ENCODE measurements at regions not wholly inside any gene's neighbourhood (a gene's known extent, or its start where the extent isn't known, plus 50 kb on each side); places are given as distances from the start of the nearest gene placed in this dataset.
"Not testable (repeated sequence)": the region's sequence is repeated elsewhere in the genome, so short reads cannot be mapped to it uniquely, and the experiment has no call there.

- DNase-seq (ENCODE audit: low read depth): no peak
Observed at GRCh38 chr4:77306496-77306895, 149.5 kb downstream of the CCNG2 start.

GRCh38 chr4:77308843-77309242 is 151.8 kb downstream of the CCNG2 start:
- no peak for DNase-seq (ENCODE audit: low read depth)

DNA sequence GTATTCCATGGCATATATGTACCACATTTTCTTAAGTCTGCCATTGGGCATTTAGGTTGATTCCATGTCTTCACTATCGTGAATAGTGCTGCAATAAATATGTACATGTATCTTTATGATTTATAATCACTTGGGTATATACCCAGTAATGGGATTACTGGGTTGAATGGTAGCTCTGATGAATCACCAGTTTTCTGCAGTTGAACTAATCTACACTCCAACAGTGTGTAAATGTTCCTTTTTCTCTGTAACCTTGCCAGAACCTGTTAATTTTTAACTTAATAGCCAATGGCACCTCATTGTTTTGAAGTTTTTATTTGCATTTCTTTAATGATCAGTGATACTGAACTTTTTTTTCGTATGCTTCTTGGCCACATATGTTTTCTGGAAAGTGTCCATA is 152.5 kb downstream of the CCNG2 start:
- no peak for DNase-seq (ENCODE audit: low read depth)

- DNase-seq (ENCODE audit: low read depth): no peak
Observed at GRCh38 chr4:77310931-77311330, 153.9 kb downstream of the CCNG2 start.

GRCh38 chr4:77314697-77315096 is 157.7 kb downstream of the CCNG2 start:
- DNase-seq (ENCODE audit: low read depth): no peak

- DNase-seq (ENCODE audit: low read depth): no peak
Observed at GRCh38 chr4:77327151-77327550, 170.1 kb downstream of the CCNG2 start.

DNA sequence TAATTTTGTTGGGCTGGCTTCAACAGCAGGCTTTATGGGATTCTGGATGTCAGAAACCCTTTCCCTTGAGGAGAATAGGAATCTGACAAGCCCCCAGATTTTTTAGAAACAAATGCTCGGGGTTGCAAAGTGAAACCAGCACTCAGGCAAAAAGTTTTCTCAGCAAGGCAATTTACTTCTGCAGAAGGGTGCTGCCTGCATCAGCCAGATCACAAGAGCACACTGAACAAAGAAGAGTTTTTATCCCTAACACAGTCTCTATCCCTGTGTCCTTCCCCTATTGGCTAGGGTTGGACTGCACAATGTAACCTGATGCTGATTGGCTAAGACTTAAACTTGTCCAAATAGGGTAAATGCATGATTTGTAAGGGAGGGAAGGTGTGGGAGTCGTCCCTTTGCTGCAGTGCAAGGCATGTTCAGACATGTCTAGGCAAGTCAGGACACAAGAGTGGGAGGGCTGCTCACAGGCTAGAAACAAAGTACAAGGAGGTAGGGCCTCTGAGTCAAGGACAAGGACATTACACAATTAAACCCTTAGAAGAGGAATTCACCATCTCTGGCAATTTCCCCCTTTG is 175.8 kb downstream of the CCNG2 start:
- no peak for DNase-seq (ENCODE audit: low read depth)

DNA sequence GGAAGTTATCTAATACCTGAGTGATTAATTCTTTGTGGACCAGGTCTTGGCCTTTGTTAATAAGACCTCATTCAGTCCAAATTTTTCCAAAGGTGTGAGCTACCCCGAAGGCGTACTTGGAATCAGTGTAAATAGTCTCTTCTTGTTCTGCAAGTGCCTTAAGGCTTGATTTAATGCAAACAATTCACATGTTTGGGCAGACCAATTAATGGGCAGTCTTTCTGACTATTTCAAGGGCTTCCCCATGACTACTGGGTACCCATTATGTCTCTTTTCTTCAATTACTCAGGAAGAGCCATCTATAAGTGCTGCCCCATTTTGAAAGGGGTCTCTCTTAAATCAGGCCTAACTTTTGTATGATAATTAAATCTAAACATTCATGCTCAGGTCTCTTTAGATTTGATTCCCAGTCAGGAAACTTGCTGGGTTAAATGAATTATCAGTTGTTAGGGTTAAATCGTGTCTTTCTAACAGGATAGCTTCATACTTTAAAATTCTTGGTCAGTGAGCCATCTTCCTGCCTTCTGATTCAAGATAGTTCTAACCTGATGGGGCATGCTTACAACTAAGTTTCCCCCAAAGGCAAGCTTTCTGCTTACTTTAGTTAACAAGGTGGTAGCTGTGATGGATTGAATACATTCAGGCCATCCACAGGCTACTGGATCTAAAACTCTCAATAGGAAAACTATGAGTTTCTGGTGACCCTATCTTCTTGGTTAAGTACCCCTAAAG is 179.6 kb downstream of the CCNG2 start:
- DNase-seq (ENCODE audit: low read depth): no peak

DNA sequence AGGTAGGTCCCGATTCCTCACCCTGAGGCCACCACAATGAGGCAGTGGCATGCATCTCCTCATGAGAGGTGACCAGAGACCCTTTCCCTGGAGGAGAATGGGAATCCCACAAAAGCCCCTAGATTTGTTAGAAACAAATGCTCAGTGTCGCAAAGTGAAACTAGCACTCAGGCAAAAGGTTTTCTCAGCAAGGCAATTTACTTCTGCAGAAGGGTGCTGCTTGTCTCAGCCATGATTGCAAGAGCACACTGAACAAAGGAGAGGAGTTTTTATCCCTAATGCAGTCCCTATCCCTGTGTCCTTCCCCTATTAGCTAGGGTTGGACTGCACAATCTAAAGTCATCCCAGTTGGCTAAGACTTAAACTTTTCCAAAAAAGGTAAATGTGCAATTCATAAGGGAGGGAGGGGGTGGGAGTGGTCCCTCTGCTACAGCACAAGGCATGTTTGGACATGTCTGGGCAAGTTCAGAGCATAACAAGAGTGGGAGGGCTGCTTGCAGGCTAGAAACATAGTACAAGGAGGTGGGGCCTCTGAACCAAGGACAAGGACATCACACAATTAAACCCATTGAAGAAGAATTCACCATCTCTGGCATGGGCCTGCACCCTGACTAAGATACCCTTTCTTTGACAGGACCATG is 185.3 kb downstream of the CCNG2 start:
- DNase-seq (ENCODE audit: low read depth): no peak

DNA sequence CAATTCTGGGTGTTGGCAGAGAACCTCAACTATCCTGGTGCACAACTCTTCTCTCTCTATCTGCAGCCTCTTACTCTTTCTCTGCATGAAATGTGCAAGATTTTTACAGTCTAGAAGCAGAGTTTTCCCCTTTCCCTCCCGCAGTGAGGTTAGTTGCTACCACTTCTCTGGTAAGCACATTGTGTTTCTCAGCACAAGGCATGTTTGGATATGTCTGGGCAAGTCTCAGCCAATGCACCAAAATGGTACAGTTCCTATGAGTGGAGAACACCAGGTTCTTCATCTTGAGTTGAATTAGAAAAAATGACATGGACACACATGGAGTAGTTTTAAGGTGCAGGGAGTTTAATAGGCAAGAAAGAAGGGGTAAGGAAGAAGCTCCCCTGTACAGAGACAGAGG is 187.0 kb downstream of the CCNG2 start:
- DNase-seq (ENCODE audit: low read depth): no peak

DNA sequence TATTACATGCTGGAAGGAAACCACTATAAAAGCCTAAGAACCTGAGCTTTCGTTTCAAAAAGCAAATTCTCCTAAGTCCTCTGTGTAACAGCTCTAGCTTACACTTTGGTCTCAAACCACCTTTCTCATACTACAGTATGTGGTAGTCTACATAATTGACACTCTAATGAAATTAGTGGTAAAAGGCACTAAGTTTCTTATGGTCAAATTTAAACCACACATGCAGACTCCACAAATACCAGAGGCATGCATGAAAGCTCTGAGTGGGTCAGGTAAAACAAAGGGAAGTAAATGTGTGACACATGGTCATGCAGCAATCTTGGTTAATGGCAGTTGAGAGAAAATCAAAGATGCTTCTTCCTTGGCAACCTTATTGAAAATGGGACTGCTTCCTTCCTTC is 187.8 kb downstream of the CCNG2 start:
- no peak for DNase-seq (ENCODE audit: low read depth)

DNA sequence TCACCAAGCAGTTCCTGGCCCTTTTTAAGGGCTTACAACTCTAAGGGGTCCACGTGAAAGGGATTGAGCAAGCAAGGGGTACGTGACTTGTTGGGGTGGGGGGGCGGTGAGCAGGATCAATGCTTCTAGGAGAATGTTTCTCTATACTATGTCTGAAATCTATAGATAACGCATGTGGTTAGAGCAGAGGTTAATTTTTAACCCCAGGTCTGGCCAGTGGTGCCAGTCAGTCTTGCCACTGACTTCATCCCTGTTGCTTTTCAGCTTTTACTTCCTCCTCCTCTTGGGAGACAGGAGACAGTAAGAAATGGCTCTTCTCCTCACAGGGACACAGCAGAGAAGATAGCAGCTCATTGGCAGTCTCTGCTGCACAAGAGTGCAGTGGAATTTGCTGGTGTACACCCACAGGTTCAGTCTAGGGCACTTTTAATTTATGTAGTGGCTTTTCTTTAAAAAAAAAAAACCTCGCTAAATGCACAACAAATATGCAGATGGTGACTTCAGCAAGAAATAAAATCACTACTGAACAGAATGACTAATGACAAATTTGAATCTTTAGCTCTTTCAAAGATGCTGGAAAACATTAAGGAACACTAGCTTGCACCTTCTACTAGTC is 190.5 kb downstream of the CCNG2 start:
- no peak for DNase-seq (ENCODE audit: low read depth)

GRCh38 chr4:77348815-77349214 is 191.8 kb downstream of the CCNG2 start:
- no peak for DNase-seq (ENCODE audit: low read depth)

GRCh38 chr4:77349364-77349763 is 192.4 kb downstream of the CCNG2 start:
- DNase-seq (ENCODE audit: low read depth): no peak

DNA sequence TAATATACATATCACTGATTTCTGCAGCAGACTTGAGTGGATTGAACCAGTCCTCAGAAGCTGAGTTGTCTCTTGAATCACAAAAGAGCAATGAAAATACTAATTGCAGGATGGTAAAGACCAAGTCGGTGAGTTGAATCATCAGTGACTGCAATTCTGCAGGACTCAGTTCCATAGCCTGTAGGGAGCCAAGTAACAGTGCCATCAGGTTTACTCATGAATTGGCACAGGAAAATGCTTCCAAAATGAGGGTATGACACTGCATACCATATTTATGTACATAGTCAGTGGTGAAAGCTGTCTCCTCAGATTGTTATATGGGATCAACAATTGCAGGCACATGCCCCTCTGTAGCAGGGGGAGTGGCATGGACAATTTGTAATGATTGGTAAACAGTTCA is 192.8 kb downstream of the CCNG2 start:
- DNase-seq (ENCODE audit: low read depth): no peak

DNA sequence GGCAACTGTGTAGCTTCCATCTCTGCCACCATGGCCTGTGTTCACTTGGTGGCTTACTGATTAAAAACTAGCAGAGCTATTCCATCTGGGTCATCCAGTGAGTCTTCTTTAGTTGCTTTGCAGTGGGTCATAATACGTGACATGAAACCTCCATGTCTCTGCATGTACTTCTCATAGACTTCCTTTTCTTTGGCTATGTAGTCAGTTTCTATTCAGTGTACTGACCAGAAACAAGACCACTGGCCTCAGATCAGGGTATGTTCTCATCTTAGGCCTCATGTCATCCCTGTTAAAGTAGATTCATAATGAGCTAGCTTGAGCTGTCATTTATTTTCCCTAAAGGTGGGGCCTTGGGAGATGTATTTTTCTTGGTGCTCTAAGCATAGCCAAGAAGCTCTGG is 195.2 kb downstream of the CCNG2 start:
- DNase-seq (ENCODE audit: low read depth): no peak

DNA sequence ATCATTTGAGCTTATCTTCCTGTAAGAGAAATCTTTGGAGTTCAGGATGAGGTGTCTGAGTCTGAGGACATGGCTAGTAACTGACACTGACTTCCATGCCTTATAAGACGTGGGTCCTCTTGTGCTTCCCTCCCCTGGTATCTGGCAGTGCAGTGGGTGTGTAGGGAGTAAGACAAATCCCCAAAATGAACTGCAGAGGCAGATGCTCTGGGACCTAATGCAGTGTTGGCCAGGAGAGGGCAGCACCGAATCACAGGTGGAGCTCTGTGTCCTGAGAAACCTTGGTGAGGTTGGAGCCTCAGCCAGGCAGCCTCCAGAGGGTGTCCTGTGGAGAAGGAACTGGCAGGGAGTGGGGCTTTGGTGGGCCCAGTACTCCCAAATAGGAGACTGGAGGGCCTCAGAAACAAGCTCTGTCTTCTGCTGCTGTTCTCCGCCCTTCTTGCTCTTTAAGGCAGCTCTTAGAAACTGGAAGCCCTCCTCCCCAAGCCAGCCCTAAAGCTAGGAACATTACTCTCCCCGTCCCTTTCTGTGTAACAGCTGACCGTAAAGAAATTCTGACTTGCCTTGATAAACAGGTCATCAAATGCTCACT is 196.8 kb downstream of the CCNG2 start:
- not testable (repeated sequence) for DNase-seq (ENCODE audit: low read depth)

DNA sequence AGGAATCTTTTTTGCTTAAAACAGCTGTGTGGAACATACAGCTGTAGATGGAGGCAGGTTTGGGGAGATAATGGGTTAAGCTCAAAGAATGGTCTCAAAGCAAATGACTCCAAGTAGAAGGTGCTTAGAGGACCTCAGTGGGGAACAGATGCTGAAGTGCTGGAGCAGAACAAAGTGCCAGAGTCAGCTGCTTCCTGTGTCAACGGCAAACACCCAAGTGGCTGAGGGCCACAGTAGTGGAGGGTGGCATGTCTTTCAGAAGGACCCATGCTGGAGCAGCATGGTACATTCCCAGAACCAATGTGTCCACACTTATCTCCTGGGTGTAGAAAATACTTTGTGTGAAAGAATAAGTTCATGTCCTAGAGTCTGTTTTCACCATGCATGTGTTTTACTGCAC is 197.5 kb downstream of the CCNG2 start:
- DNase-seq (ENCODE audit: low read depth): no peak

DNA sequence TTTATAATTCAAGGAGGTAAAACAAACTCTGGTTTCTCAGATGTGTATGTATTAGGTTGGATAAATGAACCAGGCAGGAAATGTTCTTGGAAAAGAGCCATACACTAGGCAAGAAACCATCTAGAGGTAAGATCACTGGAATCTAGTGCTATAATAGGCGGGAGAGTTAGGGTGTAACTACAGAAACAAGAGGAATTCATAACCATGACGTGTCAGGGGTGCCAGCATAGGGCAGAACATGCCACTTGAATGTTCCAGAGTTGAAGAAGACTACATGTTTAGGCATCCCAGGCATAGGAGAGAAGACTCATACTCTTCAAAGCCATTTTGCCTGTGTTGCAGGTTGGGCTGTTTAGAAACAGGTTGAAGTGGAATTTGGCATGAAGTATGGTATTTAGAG is 198.7 kb downstream of the CCNG2 start:
- DNase-seq (ENCODE audit: low read depth): no peak

- DNase-seq (ENCODE audit: low read depth): no peak
Observed at GRCh38 chr4:77358315-77358928, 201.4 kb downstream of the CCNG2 start.

GRCh38 chr4:77360451-77360850 is 203.4 kb downstream of the CCNG2 start:
- DNase-seq (ENCODE audit: low read depth): no peak

GRCh38 chr4:77366876-77367275 is 209.9 kb downstream of the CCNG2 start:
- DNase-seq (ENCODE audit: low read depth): not testable (repeated sequence)
